ENCODE measurements at regions not wholly inside any gene's neighbourhood (a gene's known extent, or its start where the extent isn't known, plus 50 kb on each side); places are given as distances from the start of the nearest gene placed in this dataset.

GRCh38 chr9:115360122-115360521, 242.2 kb upstream of the TNC start:
- H3K27ac Mint-ChIP-seq = no peak overlapping the region

More at GRCh38 chr9:115360122-115360521, 242.2 kb upstream of the TNC start:
- Mint-ChIP-seq H3K4me3 (no peak overlapping the region), H3K4me1 (peaks cover 8 to 11% of the 10 kb centered on the region in 2 experiments), H3K36me3 (ENCODE audit: insufficient read depth in 1 of 3, low read depth in 3 of 3) (no peaks in the 10 kb centered on the region; a peak in 1 of 7 replicates), H3K9me3 (no peaks in the 10 kb centered on the region), H3K27me3 (ENCODE audit: low read depth) (no peaks in the 10 kb centered on the region)
- H3K79me1 ChIP-seq (ENCODE audit: insufficient read depth, low read depth, low read length, poor library complexity, severe bottlenecking) = no peaks in the 10 kb centered on the region
- H2AK5ac ChIP-seq (ENCODE audit: insufficient read length, low read length) = no peak overlapping the region
- no peak overlapping the region for H3K23ac ChIP-seq (ENCODE audit: insufficient read length, low read depth, low read length)
- WGBS (ENCODE audit: extremely low coverage, insufficient read length, low lambda C conversion rate) = no CpG with 5 or more reads among the region's 5 CpGs
- no peak overlapping the region for H4K5ac ChIP-seq (ENCODE audit: insufficient read length, low read depth, low read length)
- no peak overlapping the region for H3K4ac ChIP-seq (ENCODE audit: low read depth, low read length)
- H3T11ph ChIP-seq (ENCODE audit: low read length) = no peak overlapping the region
- no peaks in the 10 kb centered on the region for H3K23me2 ChIP-seq (ENCODE audit: insufficient read length, low read depth, low read length, poor library complexity, severe bottlenecking)
- H3K27ac ChIP-seq (ENCODE audit: insufficient read length, low read depth, low read length) = no peak overlapping the region
- H3K9ac ChIP-seq (ENCODE audit: extremely low read depth, insufficient read length, low read length) = no peak overlapping the region
- H3K14ac ChIP-seq (ENCODE audit: insufficient read depth, low read length) = no peak overlapping the region
- H4K91ac ChIP-seq (ENCODE audit: insufficient read length, low read depth, low read length) = no peak overlapping the region
- no peak overlapping the region for H2BK120ac ChIP-seq (ENCODE audit: low read depth, low read length, poor library complexity, severe bottlenecking)
- no peak overlapping the region for H2BK5ac ChIP-seq (ENCODE audit: insufficient read length, low read length)
- H2BK12ac ChIP-seq (ENCODE audit: insufficient read length, low read depth, low read length) = no peak overlapping the region
- no peak overlapping the region for H3K56ac ChIP-seq (ENCODE audit: insufficient read length, low read depth, low read length)
- H2BK15ac ChIP-seq (ENCODE audit: low read depth, low read length) = no peak overlapping the region
- H3K27me3 ChIP-seq (ENCODE audit: insufficient read depth, low read length) = no peaks in the 10 kb centered on the region
- H2AFZ ChIP-seq (ENCODE audit: low read length) = no peak overlapping the region
- TF ChIP-seq CTCF (conservative IDR thresholded peaks at IDR 0.05) = no peak
- no peak overlapping the region for H2BK20ac ChIP-seq (ENCODE audit: low read depth, low read length, poor library complexity, severe bottlenecking)
- H3K4me1 ChIP-seq (ENCODE audit: insufficient read depth, low read length) = peaks cover 6% of the 10 kb centered on the region; the same call in 1 of the 2 replicates
- no peaks in the 10 kb centered on the region for H3K9me3 ChIP-seq (ENCODE audit: control insufficient read depth, low read depth, low read length)
- no peak overlapping the region for H3K4me2 ChIP-seq (ENCODE audit: insufficient read depth, insufficient read length, low read length)
- H4K20me1 ChIP-seq (ENCODE audit: control insufficient read depth, insufficient read depth, insufficient read length) = no peaks in the 10 kb centered on the region
- no peak for DNase-seq
- H3K79me2 ChIP-seq (ENCODE audit: insufficient read depth, low read length) = no peaks in the 10 kb centered on the region
- H3K18ac ChIP-seq (ENCODE audit: insufficient read length, low read depth, low read length) = no peak overlapping the region
- H4K8ac ChIP-seq (replicated peaks; ENCODE audit: insufficient read length, low read depth, low read length) = no peak overlapping the region
